Activated T-helper 17 cell treated with anti-CD3 and anti-CD28 coated beads, Interleukin-2, amount 50 U/mL, for 72 hours (primary cell): ENCODE measurements at regions not wholly inside any gene's neighbourhood (a gene's known extent, or its start where the extent isn't known, plus 50 kb on each side); places are given as distances from the start of the nearest gene placed in this dataset.
"Not testable (repeated sequence)": the region's sequence is repeated elsewhere in the genome, so short reads cannot be mapped to it uniquely, and the experiment has no call there.

Experiments used
- ATAC-seq: fragments of 150-1000 bp; cut with Tn5 transposase; replicated peaks from 2 replicates; pipeline ENCODE4 v1.10.0; 2021; ENCODE audit warnings: mild to moderate bottlenecking, moderate library complexity
- H3K27ac Mint-ChIP-seq: one replicate; pipeline ENCODE4 v1.8.0; 2022; ENCODE audit warnings: mixed read lengths
- H3K27me3 Mint-ChIP-seq: one replicate; pipeline ENCODE4 v1.8.0; 2022; ENCODE audit warnings: mixed read lengths
- H3K36me3 Mint-ChIP-seq: one replicate; pipeline ENCODE4 v1.8.0; 2022; ENCODE audit warnings: low read depth, mild to moderate bottlenecking, mixed read lengths
- H3K4me1 Mint-ChIP-seq: one replicate; pipeline ENCODE4 v1.8.0; 2022; ENCODE audit warnings: mixed read lengths
- H3K4me3 Mint-ChIP-seq: one replicate; pipeline ENCODE4 v1.8.0; 2022; ENCODE audit warnings: mild to moderate bottlenecking, mixed read lengths
- H3K9me3 Mint-ChIP-seq: one replicate; pipeline ENCODE4 v1.8.0; 2022; ENCODE audit warnings: mixed read lengths

DNA sequence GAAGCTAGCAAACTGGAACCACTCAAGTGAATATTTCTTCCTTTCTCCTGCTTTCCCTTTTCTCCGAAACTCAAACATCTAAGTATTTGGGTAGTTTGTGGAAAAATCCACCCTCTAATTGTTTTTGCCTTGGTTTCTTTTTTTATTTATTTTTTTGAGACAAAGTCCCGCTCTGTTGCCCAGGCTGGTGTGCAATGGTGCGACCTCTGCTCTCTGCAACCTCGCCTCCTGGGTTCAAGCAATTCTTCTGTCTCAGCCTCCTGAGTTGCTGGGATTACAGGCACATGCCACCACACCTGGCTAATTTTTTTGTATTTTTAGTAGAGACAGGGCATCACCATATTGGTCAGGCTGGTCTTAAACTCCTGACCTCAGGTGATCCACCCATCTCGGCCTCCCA, 96.1 kb upstream of the BANK1 start:
- not testable (repeated sequence) for ATAC-seq, H3K4me3 Mint-ChIP-seq, H3K36me3 Mint-ChIP-seq, H3K27ac Mint-ChIP-seq, H3K4me1 Mint-ChIP-seq, H3K9me3 Mint-ChIP-seq
- H3K27me3 Mint-ChIP-seq: peaks cover 14% of the 10 kb centered on the region

DNA sequence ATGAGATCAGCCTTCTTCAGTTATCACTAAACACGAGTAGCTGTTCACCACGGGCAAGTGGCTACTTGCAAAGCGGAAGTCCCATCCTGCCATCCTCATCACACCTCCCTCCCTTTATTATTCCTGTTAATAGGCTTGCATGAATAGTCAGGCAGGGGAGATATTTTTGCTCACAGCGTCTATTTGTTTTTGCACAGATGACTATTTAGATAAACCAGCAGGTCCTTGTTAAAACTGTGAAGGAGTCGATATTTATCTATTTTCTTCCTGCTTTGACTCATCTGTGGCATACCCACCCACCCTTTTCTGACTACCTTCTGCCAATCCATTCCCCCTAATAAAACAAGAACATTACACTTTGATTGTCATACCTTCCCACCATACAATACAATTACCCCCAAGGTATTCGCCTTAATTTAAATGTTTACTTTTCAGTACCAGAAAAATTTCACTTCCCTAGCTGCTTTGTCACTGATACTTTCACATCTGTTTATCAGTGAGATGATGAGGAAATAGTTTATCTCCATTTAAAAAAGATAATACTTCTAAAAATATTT, 96.6 kb upstream of the BANK1 start:
- no peak for ATAC-seq
- H3K27me3 Mint-ChIP-seq: peaks cover 13% of the 10 kb centered on the region
- H3K9me3 Mint-ChIP-seq: no peaks in the 10 kb centered on the region
- H3K27ac Mint-ChIP-seq: no peak overlapping the region
- H3K36me3 Mint-ChIP-seq: no peaks in the 10 kb centered on the region
- no peaks in the 10 kb centered on the region for H3K4me1 Mint-ChIP-seq
- H3K4me3 Mint-ChIP-seq: no peak overlapping the region

DNA sequence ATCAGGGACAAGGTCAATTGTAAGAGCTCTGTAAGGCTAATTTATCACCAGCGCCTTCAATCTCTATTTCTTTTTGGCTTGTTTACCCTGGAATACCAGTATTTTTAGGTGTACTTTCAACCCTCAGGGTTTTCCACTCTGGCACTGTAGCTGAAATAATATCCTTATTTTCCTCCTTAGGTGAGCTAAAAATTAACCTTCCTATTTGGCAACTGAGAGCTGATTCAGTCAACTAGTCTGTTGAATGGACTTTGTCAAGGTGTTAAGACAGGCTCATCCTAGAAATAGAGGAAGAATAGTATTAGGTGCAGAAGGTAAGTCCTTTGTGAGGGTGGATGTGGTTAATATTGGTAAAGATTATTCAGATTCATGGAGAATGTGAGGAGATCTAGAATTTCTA, 101.3 kb upstream of the BANK1 start:
- no peaks in the 10 kb centered on the region for H3K9me3 Mint-ChIP-seq
- no peak overlapping the region for H3K4me3 Mint-ChIP-seq
- H3K4me1 Mint-ChIP-seq: no peaks in the 10 kb centered on the region
- no peak for ATAC-seq
- H3K27ac Mint-ChIP-seq: no peak overlapping the region
- H3K27me3 Mint-ChIP-seq: peaks cover 17% of the 10 kb centered on the region
- H3K36me3 Mint-ChIP-seq: no peaks in the 10 kb centered on the region

DNA sequence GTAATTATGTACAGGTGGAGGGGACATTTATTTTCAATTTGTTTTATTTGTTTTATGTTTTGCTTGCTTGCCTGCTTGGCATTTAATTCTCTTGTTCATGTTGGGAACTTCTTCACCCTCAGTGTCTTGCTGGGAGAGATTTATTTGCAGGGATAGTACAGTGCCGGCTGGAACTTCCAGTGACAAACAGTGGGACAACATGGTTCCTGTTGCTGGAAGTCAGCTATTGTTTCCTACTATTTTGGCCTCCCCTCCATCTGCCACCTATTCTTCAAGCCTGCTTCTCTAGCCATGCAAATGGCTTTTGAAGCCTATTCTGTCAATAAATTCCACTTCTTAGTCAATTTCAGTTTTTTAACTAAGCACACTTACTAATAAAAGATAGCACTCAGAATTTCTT, 105.4 kb upstream of the BANK1 start:
- H3K27ac Mint-ChIP-seq: no peak overlapping the region

DNA sequence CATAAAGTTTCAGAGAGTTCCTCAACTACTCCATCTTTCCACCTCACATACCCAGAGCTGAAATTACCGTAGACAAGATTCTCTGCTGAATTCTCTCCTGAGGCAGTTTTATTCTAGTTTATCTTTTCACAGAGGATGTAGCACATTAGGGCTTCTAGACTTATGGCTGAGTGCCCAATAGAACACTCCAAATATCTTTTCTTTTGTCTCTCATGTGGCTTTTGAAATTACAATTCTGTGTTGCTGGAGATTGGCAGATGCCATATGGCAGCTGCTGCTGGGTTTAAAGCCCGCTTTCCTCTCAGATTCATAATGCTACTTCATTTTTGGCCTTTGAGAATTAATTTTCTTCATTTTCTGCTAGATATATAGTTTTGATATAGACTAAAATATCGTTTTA, 107.6 kb upstream of the BANK1 start:
- Mint-ChIP-seq H3K4me1 (no peaks in the 10 kb centered on the region), H3K4me3 (no peak overlapping the region), H3K36me3 (no peaks in the 10 kb centered on the region), H3K27ac (no peak overlapping the region), H3K9me3 (no peaks in the 10 kb centered on the region), H3K27me3 (peaks cover 7% of the 10 kb centered on the region)
- no peak for ATAC-seq

More for the DNA sequence above, 105.4 kb upstream of the BANK1 start:
- no peak for ATAC-seq
- H3K4me1 Mint-ChIP-seq: no peaks in the 10 kb centered on the region
- no peaks in the 10 kb centered on the region for H3K9me3 Mint-ChIP-seq
- H3K4me3 Mint-ChIP-seq: no peak overlapping the region
- H3K27me3 Mint-ChIP-seq: peaks cover 9% of the 10 kb centered on the region
- H3K36me3 Mint-ChIP-seq: no peaks in the 10 kb centered on the region

DNA sequence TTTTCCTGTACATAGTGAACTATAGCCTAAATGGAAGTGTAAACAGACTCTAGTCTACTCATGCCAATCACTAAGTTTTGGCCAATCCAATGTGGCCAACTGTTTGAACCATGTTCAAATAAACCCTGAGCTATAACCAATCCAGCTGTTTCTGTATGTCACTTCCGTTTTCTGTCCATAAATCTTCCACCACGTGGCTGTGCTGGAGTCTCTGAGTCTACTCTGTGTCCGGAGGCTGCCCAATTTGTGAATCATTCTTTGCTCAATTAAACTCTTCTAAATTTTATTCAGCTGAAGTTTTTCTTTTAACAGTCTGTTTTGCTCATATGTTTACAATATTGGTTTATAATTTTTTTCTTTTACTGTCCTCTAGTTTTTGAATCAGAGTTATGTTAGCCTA, 112.3 kb upstream of the BANK1 start:
- no peaks in the 10 kb centered on the region for H3K36me3 Mint-ChIP-seq

DNA sequence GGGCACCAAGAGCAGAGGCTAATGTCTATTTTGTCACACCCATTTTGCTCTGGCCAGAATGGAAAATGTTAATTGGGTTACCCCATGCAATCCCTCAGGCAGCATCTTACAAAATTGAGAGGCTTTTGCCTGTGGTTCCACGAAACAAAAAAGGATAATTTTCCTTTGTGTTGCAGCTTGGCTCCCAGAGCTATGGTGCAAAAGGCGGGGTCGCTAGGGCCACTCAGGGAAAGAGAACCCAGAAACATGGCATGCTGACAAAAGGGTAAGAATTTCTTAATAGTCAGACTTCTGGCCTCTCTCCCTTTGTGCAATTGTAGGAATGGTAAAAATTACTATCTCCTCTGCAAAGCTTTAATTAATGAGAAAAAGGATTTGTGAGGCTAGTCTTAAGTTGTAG, 119.6 kb upstream of the BANK1 start:
- no peaks in the 10 kb centered on the region for H3K27me3 Mint-ChIP-seq
- no peaks in the 10 kb centered on the region for H3K9me3 Mint-ChIP-seq
- H3K4me1 Mint-ChIP-seq: no peaks in the 10 kb centered on the region

More for the DNA sequence above, 112.3 kb upstream of the BANK1 start:
- no peak overlapping the region for H3K4me3 Mint-ChIP-seq
- no peaks in the 10 kb centered on the region for H3K4me1 Mint-ChIP-seq
- no peaks in the 10 kb centered on the region for H3K27me3 Mint-ChIP-seq
- no peaks in the 10 kb centered on the region for H3K9me3 Mint-ChIP-seq
- H3K27ac Mint-ChIP-seq: no peak overlapping the region
- no peak for ATAC-seq

DNA sequence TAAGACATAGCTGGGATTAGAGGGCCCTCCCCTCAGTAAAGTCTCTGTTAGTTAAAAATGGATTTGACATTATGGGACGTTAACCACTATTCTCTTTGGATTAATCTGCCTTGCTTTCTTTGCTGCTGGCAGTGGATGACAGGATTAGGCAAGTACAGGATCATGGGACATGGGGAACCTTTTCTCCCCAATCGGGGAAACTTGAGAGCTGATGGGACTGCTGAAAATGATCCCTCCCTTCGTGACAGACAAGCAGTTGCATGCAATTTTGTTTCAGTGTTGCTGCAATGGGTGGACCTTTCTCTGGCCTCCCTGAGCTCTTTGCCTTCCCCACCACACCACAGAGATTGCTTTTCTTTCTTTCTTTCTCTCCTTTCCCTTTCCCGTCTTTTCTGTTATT, 120.2 kb upstream of the BANK1 start:
- Mint-ChIP-seq H3K36me3 (no peaks in the 10 kb centered on the region), H3K4me1 (no peaks in the 10 kb centered on the region), H3K27me3 (no peaks in the 10 kb centered on the region), H3K9me3 (no peaks in the 10 kb centered on the region), H3K27ac (no peak overlapping the region), H3K4me3 (no peak overlapping the region)
- ATAC-seq: no peak

More for the DNA sequence above, 119.6 kb upstream of the BANK1 start:
- Mint-ChIP-seq H3K36me3 (no peaks in the 10 kb centered on the region), H3K27ac (no peak overlapping the region), H3K4me3 (no peak overlapping the region)
- ATAC-seq: no peak

DNA sequence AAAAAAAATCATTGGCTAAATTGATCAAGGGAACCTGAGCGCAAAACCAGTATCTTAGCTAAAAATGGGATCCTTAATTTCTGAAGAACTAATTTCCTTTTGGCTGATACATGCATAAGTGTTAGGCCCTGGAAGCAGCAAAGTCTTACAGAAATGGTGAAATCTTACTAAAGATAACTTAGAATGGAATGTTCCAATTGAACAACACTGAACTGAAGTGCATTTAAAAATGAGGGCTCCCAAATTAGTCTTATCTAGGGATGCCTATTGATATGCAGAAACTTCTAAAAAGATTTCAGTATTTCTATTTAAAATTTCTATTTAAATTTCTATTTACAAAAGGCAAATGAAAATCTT, 120.7 kb upstream of the BANK1 start:
- no peaks in the 10 kb centered on the region for H3K9me3 Mint-ChIP-seq
- no peaks in the 10 kb centered on the region for H3K36me3 Mint-ChIP-seq
- no peak overlapping the region for H3K27ac Mint-ChIP-seq
- H3K27me3 Mint-ChIP-seq: no peaks in the 10 kb centered on the region
- ATAC-seq: no peak
- no peaks in the 10 kb centered on the region for H3K4me1 Mint-ChIP-seq
- H3K4me3 Mint-ChIP-seq: no peak overlapping the region

DNA sequence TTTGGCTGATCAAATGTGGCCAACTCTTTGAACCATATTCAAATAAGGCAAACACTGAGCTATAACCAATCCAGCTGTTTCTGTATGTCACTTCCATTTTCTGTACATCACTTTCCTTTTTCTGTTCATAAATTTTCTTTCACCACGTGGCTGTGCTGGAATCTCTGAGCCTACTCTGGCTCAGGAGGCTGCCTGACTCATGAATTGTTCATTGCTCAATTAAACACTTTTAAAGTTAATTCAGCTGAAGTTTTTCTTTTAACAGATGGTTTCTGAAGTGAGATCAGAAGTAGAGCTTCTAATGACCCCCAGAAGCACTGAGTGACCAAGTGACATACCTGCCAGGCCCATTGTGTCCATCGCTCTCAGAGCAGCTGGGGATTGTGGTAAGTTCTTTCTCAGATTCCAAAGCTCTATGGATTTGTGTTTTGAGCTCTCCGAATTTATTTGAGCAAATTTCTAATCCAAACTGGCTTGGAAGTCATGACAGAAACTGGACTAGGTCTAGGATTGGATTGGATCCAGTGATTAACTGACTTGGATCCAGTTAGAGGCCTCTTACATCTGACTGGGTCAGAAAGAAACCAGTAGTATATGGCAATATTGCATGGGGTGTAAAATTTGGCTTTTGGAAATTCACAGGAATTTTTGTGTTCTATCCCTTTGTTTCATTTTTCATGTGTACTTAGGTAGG, 121.2 kb upstream of the BANK1 start:
- ATAC-seq: no peak
- Mint-ChIP-seq H3K27ac (no peak overlapping the region), H3K9me3 (no peaks in the 10 kb centered on the region), H3K27me3 (no peaks in the 10 kb centered on the region), H3K4me1 (no peaks in the 10 kb centered on the region), H3K4me3 (no peak overlapping the region), H3K36me3 (no peaks in the 10 kb centered on the region)

DNA sequence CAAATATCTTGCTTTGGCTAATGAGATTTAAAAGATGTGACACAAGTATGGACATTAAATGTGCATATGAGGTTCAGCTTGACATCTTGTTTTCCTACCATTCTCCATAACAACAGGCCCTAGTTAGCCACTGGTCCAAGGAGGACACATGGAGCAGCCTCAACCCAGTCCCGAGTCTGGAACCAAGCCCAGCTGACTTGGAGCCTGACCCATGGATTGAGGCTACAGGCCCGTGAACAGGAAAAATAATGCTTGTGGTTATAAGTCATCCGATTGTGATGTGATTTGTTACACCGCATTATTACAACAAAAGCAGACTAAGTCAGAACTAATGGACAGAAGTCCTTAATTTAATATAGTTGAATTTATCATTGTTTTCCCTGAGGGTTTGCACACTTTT, 123.2 kb upstream of the BANK1 start:
- H3K36me3 Mint-ChIP-seq: no peaks in the 10 kb centered on the region
- no peak overlapping the region for H3K4me3 Mint-ChIP-seq
- no peak overlapping the region for H3K27ac Mint-ChIP-seq
- ATAC-seq: no peak
- H3K27me3 Mint-ChIP-seq: no peaks in the 10 kb centered on the region
- no peaks in the 10 kb centered on the region for H3K9me3 Mint-ChIP-seq
- H3K4me1 Mint-ChIP-seq: no peaks in the 10 kb centered on the region

DNA sequence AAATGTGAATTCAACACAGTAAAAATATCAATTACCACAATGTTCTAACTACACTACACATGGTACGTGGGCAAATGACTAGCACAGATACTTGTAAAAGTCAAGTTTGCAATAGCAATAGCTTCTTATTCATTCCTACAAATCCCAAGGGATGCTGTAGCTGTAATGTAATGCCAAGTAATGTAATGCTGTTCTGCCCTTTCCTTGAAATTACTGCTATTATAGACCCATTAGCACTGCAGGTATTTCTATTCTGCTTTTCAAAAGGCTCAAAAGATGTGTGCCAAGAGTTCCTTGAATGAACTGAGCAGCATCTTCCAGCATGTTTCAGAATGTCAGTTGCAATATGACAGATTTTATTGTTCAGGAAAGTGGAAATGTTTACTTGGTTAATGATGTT, 129.9 kb upstream of the BANK1 start:
- H3K9me3 Mint-ChIP-seq: no peaks in the 10 kb centered on the region

DNA sequence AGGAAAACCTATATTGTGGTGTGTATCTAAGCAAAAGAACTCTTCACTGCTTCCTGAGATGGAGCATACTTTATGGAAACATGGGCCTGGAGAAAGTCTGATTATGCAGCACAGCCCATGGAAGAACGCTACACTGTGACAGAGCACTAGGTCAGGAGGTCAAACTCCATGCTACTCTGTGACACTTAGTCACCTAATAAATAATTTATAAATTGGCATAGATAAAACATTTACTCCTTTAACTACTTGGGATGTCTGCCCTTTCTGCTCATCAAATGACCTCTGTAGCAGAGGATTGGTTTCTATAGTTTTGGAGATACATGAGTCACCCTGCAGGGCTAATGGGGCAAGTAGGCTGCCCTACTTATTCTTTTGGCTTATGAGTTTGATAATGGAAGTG, 134.7 kb upstream of the BANK1 start:
- Mint-ChIP-seq H3K4me3 (no peak overlapping the region), H3K27ac (no peak overlapping the region), H3K4me1 (no peaks in the 10 kb centered on the region), H3K27me3 (peaks cover 3% of the 10 kb centered on the region), H3K9me3 (no peaks in the 10 kb centered on the region), H3K36me3 (no peaks in the 10 kb centered on the region)
- no peak for ATAC-seq

More for the DNA sequence above, 129.9 kb upstream of the BANK1 start:
- Mint-ChIP-seq H3K4me1 (no peaks in the 10 kb centered on the region), H3K4me3 (no peak overlapping the region), H3K27me3 (no peaks in the 10 kb centered on the region), H3K27ac (no peak overlapping the region), H3K36me3 (no peaks in the 10 kb centered on the region)
- no peak for ATAC-seq

DNA sequence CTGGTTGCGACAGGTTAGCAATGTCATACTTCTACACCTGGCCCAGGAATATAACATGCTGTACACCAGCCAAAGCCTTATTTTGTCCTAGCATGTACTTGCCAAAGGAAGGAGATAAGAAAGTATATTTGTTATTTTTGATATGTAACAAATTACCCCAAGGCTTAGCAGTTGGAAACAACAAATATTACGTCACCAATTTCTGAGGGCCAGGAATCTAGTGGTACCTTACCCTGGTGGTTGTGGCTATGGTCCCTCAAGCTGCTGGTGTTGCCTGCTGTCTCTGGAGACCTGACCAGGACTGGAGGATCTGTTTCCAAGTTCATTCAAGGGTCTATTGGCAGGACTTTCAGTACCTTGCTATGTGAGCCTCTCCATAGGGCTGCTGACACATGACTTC, 135.5 kb upstream of the BANK1 start:
- no peaks in the 10 kb centered on the region for H3K9me3 Mint-ChIP-seq
- no peak overlapping the region for H3K27ac Mint-ChIP-seq
- H3K4me3 Mint-ChIP-seq: no peak overlapping the region
- H3K4me1 Mint-ChIP-seq: no peaks in the 10 kb centered on the region
- peaks cover 3% of the 10 kb centered on the region for H3K27me3 Mint-ChIP-seq
- no peak for ATAC-seq
- no peaks in the 10 kb centered on the region for H3K36me3 Mint-ChIP-seq

DNA sequence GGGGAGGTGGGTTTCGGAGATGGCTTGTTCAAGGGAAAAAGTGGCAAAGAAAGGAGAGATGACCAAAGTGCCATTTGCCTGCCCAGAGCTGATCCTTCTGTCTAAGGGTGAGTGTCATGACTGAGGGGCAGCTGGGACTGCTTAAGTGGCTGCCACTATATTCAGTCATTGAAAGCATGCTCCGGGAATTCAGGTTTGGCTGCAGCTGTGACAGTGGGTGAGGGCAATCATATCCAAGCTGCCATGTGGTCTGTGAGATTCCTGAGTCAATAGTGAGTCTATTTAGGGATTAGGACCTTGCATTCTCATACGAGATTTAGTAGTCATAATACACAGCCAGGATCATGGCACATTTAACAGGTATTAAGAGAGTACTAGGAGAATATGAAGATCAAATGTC, 138.8 kb upstream of the BANK1 start:
- peaks cover 6% of the 10 kb centered on the region for H3K27me3 Mint-ChIP-seq
- no peaks in the 10 kb centered on the region for H3K36me3 Mint-ChIP-seq
- no peak overlapping the region for H3K27ac Mint-ChIP-seq
- H3K4me3 Mint-ChIP-seq: no peak overlapping the region
- H3K9me3 Mint-ChIP-seq: no peaks in the 10 kb centered on the region
- H3K4me1 Mint-ChIP-seq: no peaks in the 10 kb centered on the region
- no peak for ATAC-seq
